GM12872 (cell line): ENCODE measurements at regions not wholly inside any gene's neighbourhood (a gene's known extent, or its start where the extent isn't known, plus 50 kb on each side); places are given as distances from the start of the nearest gene placed in this dataset.

Source experiments
- TF ChIP-seq, protein P1 (sequence below): IDR thresholded peaks from 3 replicates; pipeline ENCODE4 v1.5.1; 2011; ENCODE audit warnings: low read depth, mild to moderate bottlenecking, low read length, moderate library complexity; ENCODE audit not compliant: insufficient read depth

DNA sequence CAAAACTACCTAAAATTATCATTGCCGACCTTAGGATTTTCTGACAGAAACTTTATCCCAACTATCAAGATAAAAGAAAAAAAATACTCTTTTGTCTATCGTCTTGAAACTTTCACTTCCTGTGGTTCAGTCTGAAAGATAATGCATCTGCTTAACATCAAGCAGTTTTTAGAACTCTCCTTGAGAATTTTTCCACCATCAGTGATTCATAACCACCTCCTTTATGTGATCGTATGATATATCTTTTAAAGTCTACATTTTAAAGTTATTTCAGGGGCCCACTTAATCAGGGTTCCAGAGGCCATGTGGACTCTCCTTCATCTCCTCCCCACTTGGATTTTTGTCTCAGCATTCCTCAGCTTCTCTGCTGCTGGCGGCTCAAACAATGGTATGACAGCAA lies 272.8 kb upstream of the TENM3 start:
- TF ChIP-seq, protein P1, sequence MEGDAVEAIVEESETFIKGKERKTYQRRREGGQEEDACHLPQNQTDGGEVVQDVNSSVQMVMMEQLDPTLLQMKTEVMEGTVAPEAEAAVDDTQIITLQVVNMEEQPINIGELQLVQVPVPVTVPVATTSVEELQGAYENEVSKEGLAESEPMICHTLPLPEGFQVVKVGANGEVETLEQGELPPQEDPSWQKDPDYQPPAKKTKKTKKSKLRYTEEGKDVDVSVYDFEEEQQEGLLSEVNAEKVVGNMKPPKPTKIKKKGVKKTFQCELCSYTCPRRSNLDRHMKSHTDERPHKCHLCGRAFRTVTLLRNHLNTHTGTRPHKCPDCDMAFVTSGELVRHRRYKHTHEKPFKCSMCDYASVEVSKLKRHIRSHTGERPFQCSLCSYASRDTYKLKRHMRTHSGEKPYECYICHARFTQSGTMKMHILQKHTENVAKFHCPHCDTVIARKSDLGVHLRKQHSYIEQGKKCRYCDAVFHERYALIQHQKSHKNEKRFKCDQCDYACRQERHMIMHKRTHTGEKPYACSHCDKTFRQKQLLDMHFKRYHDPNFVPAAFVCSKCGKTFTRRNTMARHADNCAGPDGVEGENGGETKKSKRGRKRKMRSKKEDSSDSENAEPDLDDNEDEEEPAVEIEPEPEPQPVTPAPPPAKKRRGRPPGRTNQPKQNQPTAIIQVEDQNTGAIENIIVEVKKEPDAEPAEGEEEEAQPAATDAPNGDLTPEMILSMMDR: no peak

DNA sequence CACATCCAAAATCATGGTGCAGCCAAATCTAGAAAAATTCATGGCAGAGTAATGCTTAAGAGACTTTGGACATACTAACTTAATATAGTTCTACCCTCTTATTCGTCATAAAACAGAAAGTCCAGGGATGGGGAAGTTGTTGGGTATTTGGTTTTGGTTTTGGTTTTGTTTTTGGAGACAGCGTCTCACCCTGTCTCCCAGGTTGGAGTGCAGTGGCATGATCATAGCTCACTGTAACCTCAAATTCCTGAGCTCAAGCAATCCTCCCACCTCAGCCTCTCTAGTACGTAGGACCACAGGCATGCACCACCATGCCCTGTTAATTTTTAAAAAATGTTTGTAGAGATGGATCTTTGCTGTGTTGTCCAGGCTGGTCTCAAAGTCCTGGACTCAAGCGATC lies 271.8 kb upstream of the TENM3 start:
- TF ChIP-seq, protein P1: no peak

DNA sequence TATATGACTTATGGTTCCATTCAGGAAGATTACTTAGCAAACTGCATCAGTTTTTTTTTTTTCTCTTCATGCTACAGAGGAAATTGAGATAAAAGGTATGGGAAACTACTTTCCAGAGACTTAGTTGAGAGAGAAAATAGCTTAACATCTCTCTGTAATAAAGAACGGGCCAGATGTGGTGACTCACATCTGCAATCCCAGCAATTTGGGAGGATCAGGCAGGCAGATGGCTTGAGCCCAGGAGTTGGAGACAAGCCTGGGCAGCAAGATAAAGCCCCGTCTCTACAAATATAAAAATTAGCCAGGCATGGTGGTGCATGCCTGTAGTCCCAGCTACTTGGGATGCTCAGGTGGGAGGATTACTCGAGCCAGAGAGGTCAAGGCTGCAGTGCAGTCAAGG lies 271.2 kb upstream of the TENM3 start:
- TF ChIP-seq, protein P1: no peak

DNA sequence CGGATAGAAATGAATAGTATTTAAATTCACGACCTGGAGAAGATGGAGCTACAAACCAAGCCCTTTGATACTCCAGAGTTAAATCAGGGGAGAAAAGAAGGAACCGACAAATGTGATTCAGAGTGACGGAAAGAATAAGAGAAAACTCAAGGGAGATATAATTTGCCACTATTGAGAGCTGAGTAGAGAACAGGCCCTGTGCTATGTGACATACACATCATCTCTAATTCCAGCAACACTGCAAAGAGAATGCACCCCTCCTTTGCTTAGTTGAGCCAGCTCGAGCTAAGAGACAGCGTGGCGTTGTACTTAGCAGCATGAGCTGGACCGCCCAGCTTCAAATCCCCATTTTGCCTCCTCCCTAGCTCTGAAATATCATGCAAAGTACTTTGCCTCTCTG lies 266.4 kb upstream of the TENM3 start:
- TF ChIP-seq, protein P1: no peak

DNA sequence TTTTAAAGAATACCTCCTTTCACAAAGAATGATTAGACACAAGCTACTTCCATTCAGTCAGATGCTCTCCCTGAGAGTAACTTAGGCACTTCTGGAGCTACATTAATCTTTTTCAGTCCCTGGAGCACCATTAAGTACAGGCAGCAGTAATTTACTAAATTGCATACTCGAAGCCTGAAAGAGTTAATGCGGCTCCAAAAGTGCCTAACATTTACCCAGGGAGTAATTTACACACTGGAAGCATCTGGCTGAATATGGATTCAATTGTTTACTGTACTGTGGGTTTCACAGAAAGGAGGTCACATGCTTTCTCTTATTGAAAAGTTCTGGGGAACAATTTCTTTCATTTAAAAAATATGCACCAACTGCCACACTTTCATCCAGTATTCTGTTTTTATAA lies 260.8 kb upstream of the TENM3 start:
- TF ChIP-seq, protein P1: no peak

DNA sequence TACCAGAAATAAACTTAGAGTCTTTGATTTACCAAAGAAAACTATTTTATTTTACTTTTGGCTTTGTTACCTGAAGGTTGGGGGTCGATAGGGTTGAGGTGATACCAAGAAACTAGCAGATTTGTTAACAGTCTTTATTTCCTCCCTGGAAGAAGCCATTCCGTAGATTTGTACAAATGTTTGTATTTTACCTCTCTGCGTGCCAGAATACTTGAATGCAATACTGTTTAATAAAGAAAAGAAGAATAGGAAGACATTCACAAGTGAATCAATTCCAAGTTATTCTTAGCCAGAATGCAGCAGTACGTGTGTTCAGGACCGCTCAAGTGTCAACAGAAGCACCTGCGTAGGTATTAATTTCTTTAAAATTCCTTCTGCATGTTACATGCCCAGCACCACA lies 260.3 kb upstream of the TENM3 start:
- TF ChIP-seq, protein P1: no peak

DNA sequence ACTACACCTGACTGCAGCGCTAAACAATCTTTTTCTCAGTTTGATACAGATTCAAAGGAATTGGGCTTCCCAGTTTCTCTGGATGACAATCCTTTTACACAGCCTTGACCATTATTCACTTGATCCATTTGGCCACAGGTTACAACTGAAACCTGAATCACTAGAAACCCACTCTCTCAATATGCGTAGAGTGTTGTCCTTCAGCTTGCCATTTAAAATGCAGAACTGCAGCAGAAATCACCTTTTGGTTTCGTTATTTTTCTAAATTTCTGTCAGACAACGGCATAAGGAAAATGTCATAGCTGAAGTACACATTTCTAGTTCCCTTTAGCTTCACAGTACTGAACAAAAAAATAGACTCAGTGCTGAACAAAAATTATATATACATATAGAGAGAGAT lies 255.8 kb upstream of the TENM3 start:
- TF ChIP-seq, protein P1: no peak

DNA sequence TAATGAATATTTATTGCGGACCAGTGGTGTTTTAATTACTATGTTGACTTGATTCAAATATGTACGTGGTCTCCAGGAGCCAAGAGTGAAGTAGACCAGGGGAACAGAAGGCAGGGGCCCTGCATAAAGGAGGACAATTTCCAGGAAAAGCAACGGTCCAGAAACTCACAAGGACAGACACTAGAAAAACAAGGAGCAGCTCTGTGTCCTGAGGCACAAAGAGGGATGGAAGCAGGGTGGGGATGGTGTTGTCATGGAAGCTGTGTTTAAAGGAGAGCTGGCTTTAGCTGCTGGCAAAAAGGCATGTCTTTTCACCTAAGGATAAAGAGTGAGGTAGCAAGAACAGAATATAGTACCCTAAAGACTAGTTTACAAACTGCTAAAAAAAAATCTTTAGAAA lies 254.1 kb upstream of the TENM3 start:
- TF ChIP-seq, protein P1: no peak
